ENCODE measurements at regions not wholly inside any gene's neighbourhood (a gene's known extent, or its start where the extent isn't known, plus 50 kb on each side); places are given as distances from the start of the nearest gene placed in this dataset.

- H3K9ac ChIP-seq (ENCODE audit: low read length) = no peak overlapping the region
- H3K4me3 ChIP-seq (ENCODE audit: insufficient read depth, low read length, poor library complexity, severe bottlenecking) = no peak overlapping the region
- H3K4me2 ChIP-seq (ENCODE audit: low read depth, low read length, poor library complexity, severe bottlenecking) = no peak overlapping the region
- H4K20me1 ChIP-seq (ENCODE audit: low read depth, low read length) = no peaks in the 10 kb centered on the region
- H3K27me3 ChIP-seq (ENCODE audit: low read length) = no peaks in the 10 kb centered on the region
- no peaks in the 10 kb centered on the region for H3K9me3 ChIP-seq (ENCODE audit: insufficient read depth, low read length)
- H3F3A ChIP-seq (ENCODE audit: insufficient read depth) = no peaks in the 10 kb centered on the region
- TF ChIP-seq EZH2phosphoT487 (conservative IDR thresholded peaks at IDR 0.05; ENCODE audit: low read length) (no peak), CTCF (IDR thresholded peaks at IDR 0.05; ENCODE audit: insufficient read depth, low read length, poor library complexity, severe bottlenecking) (no peak)
- H2AFZ ChIP-seq (ENCODE audit: low read depth, low read length, severe bottlenecking) = no peak overlapping the region
- no peaks in the 10 kb centered on the region for H3K79me2 ChIP-seq (ENCODE audit: insufficient read depth, low read length)
- H3K9me2 ChIP-seq (replicated peaks; ENCODE audit: insufficient read depth, low read length) = no peaks in the 10 kb centered on the region
- H3K36me3 ChIP-seq (ENCODE audit: low read length) = no peaks in the 10 kb centered on the region
- H3K27ac ChIP-seq (ENCODE audit: low read depth, low read length) = no peak overlapping the region
Observed at GRCh38 chr1:60634106-60634505, 448.3 kb upstream of the NFIA start.

DNA sequence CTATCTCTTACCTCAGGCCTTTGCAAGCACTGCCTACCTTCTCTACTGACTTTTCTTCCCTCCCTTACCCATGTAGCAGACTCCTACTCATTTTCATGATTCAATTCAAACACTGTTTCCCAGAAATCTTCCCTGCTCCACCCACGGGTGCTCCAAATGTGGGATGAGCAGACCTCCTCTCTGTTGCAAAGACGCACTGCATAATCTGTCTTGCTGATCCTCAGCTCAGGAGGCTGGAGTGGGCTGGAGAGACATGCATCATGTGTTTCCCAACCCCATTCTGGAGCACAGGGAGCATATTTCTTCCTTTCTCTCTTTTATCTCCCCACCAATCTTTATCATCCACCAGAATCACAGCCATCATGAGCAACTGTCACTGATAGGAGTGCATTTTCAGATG is 459.9 kb upstream of the NFIA start:
- Histone ChIP-seq H3K9ac (ENCODE audit: low read length) (no peak overlapping the region), H3K27me3 (ENCODE audit: low read length) (no peaks in the 10 kb centered on the region), H3K36me3 (ENCODE audit: low read length) (no peaks in the 10 kb centered on the region), H3K4me2 (ENCODE audit: low read depth, low read length, poor library complexity, severe bottlenecking) (no peak overlapping the region), H3F3A (ENCODE audit: insufficient read depth) (no peaks in the 10 kb centered on the region), H3K9me2 (replicated peaks; ENCODE audit: insufficient read depth, low read length) (no peaks in the 10 kb centered on the region), H3K4me3 (ENCODE audit: insufficient read depth, low read length, poor library complexity, severe bottlenecking) (no peak overlapping the region), H2AFZ (ENCODE audit: low read depth, low read length, severe bottlenecking) (no peak overlapping the region), H3K79me2 (ENCODE audit: insufficient read depth, low read length) (no peaks in the 10 kb centered on the region), H3K27ac (ENCODE audit: low read depth, low read length) (no peak overlapping the region), H3K9me3 (ENCODE audit: insufficient read depth, low read length) (no peaks in the 10 kb centered on the region), H4K20me1 (ENCODE audit: low read depth, low read length) (no peaks in the 10 kb centered on the region)
- no peak for TF ChIP-seq CTCF (IDR thresholded peaks at IDR 0.05; ENCODE audit: insufficient read depth, low read length, poor library complexity, severe bottlenecking)
- no peak for TF ChIP-seq EZH2phosphoT487 (conservative IDR thresholded peaks at IDR 0.05; ENCODE audit: low read length)

DNA sequence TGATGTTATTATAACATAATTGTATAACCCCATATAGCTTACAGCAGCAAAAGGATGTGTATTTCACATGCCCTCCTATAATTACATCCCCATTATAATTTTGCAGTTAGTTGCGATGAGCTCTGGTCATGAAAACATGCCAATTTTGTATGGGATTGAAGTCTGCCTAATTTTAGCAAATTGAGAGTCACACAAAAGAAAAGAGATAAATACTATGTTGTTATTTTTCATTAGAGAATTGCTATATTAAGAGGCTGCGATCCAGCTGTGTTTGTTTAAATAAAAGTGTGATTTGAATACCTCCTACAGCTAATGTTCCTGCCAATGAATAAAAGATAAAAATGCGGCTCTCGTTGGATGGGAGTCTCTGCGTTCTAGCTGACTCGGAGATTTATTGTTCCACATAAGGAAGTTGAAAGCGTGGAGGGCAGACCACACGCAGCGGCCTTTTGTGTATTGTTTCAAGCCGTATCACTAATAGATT is 461.0 kb upstream of the NFIA start:
- H3K27me3 ChIP-seq (ENCODE audit: low read length) = no peaks in the 10 kb centered on the region
- H3K9me3 ChIP-seq (ENCODE audit: insufficient read depth, low read length) = no peaks in the 10 kb centered on the region
- no peak overlapping the region for H3K4me2 ChIP-seq (ENCODE audit: low read depth, low read length, poor library complexity, severe bottlenecking)
- H3K9me2 ChIP-seq (replicated peaks; ENCODE audit: insufficient read depth, low read length) = no peaks in the 10 kb centered on the region; the same call in 1 of the 2 replicates
- H3K4me3 ChIP-seq (ENCODE audit: insufficient read depth, low read length, poor library complexity, severe bottlenecking) = no peak overlapping the region
- H3K36me3 ChIP-seq (ENCODE audit: low read length) = no peaks in the 10 kb centered on the region
- H3F3A ChIP-seq (ENCODE audit: insufficient read depth) = no peaks in the 10 kb centered on the region
- H4K20me1 ChIP-seq (ENCODE audit: low read depth, low read length) = no peaks in the 10 kb centered on the region
- TF ChIP-seq CTCF (IDR thresholded peaks at IDR 0.05; ENCODE audit: insufficient read depth, low read length, poor library complexity, severe bottlenecking) (no peak), EZH2phosphoT487 (conservative IDR thresholded peaks at IDR 0.05; ENCODE audit: low read length) (no peak)
- H3K27ac ChIP-seq (ENCODE audit: low read depth, low read length) = no peak overlapping the region
- no peak overlapping the region for H3K9ac ChIP-seq (ENCODE audit: low read length)
- H2AFZ ChIP-seq (ENCODE audit: low read depth, low read length, severe bottlenecking) = no peak overlapping the region
- no peaks in the 10 kb centered on the region for H3K79me2 ChIP-seq (ENCODE audit: insufficient read depth, low read length)

Data from SU-DHL-6 (cell line).